Epithelial cell of prostate (primary cell): ENCODE measurements at regions not wholly inside any gene's neighbourhood (a gene's known extent, or its start where the extent isn't known, plus 50 kb on each side); places are given as distances from the start of the nearest gene placed in this dataset.
"Not testable (repeated sequence)": the region's sequence is repeated elsewhere in the genome, so short reads cannot be mapped to it uniquely, and the experiment has no call there.

Experiments used
- DNase-seq: peaks from one replicate; pipeline ENCODE4 v3.0.0-alpha.2; 2011; ENCODE audit warnings: low read depth, low spot score
- H3K27ac ChIP-seq: fragments of 450-650 bp; 2 replicates; pipeline ENCODE4 v1.5.1; 2017; ENCODE audit warnings: mild to moderate bottlenecking

DNA sequence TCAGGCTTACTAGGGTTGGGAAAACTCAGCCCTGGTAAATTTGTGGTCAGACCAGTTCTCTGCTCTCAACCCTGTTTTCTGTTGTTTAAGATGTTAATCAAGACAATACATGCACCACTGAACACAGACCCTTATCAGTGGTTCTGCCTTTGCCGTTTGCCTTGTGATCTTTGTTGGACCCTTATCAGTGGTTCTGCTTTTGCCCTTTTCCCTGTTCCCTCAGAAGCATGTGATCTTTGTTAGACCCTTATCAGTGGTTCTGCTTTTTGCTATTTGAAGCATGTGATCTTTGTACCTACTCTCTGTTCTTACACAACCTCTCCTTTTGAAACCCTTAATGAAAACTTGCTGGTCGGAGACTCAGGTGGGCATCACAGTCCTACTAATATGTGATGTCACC is 133.9 kb upstream of the NBPF11 start:
- H3K27ac ChIP-seq, DNase-seq: not testable (repeated sequence)

DNA sequence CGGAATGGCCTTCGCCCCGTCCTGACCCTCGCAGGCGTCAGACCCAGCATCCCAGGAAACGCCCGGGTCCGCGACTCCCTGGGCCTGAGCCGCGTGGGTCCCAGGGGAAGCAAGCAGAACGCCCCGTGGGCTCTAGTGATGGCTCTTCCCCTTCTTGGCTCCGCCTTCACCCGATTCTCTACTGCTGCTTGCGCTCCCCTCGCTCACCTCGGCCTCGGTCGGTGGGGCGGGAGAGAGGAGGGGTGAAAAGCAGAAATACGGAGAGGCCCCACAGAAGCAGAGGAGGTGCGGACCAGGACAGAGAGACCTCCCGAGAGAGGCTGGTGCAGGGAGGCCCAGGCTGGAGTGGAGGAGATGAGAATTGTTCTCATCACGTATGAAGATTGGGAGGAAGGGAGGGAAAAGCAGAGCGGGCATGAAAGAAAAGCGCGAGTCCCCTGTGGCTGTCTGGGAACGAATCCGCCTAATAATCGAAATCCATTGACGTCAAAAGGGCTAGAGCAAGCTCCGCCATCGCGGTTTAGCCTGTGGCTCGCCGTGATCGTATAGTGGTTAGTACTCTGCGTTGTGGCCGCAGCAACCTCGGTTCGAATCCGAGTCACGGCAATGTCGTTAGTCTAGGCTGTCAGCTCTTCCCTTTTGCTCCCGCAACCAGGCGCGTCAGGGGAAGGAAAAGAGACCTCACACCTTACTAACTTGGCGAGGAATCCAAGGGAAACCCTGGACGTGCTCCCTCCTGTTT is 128.9 kb upstream of the NBPF11 start:
- not testable (repeated sequence) for DNase-seq
- H3K27ac ChIP-seq: peak overlapping the region; percentile 96

DNA sequence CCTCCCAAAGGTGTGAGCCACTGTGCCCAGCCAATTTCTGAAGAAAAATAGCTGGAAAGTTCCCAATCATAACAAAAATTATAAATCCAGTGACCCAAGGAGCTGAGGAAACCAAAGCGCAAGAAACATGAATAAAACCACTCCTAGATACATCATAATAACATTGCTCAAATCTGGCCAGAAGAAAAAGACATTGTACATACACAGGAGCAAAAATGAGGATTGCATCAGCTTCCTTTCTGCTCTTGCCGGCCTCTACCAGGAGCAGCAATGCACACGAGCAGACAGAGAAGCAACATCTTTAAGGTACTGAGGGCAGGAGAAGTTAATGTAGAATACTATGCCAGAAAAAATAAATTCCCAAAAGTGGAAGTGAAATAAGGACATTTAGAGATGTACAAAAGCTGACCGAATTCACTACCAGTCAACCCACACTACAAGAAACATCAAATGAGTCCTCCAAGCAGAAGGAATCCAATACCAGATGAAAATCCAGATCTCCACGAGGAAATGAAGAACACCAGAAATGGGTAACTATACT is 127.0 kb upstream of the NBPF11 start:
- H3K27ac ChIP-seq: peak overlapping the region; percentile 96
- DNase-seq: not testable (repeated sequence)

DNA sequence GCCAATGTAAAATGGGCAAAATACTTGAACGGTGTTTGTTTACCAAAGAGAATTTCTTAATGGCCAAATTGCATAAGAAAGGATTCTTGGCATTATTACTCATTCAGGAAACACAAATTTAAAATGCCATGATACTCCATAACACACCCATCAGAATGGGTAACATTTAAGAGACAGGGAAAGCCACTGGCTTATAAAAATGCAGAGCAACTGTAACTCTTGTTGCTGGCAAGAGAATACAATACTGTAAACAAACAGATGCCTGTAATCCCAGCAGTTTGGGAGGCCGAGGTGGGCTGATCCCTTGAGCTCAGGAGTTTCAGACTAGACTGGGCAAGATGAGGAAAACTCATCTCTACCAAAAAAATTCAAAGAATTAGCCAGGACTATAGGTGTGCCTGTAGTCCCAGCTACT is 125.8 kb upstream of the NBPF11 start:
- H3K27ac ChIP-seq: peak overlapping the region; percentile 96
- not testable (repeated sequence) for DNase-seq

DNA sequence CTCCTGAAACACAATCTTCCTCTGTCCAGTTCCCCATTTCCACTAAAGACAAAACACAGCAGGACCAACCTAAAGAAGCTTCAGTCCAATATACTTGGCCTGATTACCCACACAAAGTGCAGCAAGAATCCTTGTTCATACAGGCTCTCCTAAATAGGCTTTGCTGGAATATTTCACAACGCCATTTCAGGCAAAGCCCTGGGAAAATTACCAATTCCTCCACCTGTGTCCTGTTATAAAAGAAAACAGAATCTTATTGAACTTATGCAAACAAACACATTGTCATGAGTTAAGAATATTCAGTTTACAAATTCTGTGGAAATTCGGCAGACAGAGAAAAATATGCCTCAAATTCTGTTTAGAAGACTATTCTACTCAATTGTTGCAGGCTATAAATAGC is 115.0 kb upstream of the NBPF11 start:
- not testable (repeated sequence) for DNase-seq

DNA sequence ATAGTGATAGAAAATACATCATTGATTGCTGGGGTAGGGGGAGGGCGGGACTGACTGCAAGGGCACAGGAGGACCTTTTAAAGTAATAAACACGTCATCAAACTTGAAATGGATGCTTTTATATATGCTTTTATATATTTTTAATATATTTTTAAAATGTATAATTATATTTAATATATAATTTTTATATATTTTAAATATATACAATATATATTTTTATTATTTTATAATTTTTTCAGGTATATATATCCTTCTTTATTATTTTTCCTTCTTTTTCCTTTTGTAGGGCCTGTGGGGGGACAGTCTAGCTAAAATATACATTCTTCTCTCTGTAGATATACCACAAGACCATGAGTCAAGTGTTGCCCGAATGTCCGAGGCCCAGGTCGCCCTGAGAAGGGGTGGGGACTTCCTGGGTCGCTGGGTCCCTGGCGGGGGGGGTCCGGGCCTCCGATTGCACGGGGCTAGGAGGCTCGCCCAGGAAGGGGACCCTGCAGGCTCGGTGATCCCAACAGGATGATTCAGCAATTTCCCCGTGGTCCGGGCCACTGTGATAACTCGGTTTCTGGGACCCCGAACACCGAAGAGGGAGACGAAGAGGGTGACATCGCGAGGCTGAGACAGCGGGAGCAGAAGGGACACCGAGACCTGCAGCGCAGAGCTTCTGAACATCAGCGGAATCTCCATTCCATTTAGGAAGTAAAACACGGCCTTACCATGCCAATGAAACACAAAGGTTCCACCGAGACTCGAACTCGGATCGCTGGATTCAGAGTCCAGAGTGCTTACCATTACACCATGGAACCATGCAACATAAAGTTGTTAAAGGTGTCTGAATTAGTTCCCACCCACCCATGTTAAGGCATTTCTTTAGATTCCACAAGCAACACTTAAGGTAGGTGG is 112.5 kb upstream of the NBPF11 start:
- peak overlapping the region; percentile 93 for H3K27ac ChIP-seq
- peak; percentile 67 for DNase-seq

More for the DNA sequence above, 115.0 kb upstream of the NBPF11 start:
- not testable (repeated sequence) for H3K27ac ChIP-seq

DNA sequence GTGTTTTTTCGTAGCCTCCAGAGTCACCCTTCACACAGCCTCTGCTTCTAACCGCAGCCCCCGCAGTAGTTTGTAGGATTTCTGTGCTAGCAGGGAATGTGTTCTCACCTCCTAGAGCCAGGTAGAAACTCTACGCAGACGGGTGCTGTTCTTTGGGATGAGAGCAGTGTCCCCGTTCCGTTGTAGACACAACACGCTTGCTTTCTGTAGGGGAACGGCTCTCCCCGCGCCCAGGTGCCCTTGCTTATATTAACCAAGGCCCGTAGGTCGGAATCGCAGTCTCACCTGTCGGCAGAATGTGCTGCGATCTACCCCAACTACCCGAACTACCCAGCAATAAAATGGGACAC is 111.8 kb upstream of the NBPF11 start:
- DNase-seq: no peak

DNA sequence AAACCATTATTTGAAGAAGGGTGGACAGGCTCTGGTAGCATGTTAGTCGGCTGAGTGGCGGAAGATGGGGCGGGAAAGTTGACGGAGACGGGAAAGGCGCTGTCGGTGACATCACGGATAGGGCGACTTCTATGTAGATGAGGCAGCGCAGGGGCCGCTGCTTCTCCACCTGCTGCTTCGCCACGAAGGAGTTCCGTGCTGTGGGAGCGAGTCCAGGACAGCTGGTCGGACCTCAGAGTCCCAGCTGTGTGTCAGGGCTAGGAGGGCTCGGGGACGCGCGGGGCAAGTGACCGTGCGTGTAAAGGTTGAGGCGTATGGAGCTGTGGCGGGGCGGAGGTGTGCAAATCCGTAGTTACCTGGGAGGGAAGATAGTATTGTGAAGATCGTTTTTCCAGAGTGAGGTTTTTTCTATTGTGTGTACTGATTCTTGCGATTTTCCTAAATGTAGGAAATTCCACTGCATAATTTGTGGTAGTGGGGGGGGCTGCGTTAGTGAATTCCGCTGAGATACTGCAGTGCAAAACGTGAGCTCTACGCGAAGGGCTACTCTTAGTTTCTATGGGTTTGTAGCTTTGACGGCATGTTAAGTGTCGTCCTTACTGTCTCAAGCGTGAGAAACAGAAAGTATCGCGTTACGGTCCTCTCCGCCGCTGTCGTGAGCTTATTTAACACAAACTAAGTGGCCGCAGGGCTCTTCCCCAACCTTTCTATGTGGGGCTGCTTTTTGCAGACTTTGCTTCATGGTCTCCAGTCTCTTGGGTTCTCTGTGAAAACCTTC is 111.2 kb upstream of the NBPF11 start:
- H3K27ac ChIP-seq: peak overlapping the region; percentile 93
- DNase-seq: peak; percentile 96

More for the DNA sequence above, 111.8 kb upstream of the NBPF11 start:
- H3K27ac ChIP-seq: peak overlapping the region; percentile 93

DNA sequence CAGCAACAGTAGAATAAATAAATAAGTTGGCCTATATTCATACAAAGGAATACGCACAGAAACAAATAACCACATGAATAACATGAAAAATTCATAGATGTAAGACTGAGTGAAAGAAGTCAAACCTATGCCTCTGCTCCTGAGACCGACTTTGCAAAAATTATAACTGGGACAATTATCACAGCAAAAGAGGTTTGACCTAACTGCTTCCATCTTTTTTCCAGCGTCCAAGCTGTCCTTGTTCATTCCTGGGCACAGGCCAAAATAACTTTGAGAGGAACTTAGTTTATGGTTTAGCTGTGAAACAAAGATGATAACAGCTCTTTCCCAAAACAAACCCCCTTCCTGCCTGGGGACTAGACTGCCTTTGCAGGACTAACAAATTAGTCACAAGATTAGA is 109.6 kb upstream of the NBPF11 start:
- not testable (repeated sequence) for DNase-seq, H3K27ac ChIP-seq

DNA sequence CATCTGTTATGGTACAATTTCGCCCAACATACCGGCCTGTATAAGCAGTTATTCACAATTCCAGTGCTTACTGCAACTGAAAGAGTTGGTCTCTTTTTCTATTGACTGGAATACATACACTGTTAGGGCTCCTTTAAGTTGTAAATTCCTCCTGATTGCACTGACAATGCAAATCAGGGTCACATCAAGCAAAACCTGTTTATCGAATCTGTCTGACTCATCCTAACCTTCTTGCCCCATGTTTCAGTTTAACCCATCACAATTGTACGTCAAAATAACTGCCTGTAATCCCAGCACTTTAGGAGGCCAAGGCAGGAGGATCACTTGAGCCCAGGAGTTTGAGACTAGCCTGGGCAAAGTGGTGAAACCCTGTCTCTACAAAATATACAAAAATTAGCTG is 105.8 kb upstream of the NBPF11 start:
- DNase-seq, H3K27ac ChIP-seq: not testable (repeated sequence)

DNA sequence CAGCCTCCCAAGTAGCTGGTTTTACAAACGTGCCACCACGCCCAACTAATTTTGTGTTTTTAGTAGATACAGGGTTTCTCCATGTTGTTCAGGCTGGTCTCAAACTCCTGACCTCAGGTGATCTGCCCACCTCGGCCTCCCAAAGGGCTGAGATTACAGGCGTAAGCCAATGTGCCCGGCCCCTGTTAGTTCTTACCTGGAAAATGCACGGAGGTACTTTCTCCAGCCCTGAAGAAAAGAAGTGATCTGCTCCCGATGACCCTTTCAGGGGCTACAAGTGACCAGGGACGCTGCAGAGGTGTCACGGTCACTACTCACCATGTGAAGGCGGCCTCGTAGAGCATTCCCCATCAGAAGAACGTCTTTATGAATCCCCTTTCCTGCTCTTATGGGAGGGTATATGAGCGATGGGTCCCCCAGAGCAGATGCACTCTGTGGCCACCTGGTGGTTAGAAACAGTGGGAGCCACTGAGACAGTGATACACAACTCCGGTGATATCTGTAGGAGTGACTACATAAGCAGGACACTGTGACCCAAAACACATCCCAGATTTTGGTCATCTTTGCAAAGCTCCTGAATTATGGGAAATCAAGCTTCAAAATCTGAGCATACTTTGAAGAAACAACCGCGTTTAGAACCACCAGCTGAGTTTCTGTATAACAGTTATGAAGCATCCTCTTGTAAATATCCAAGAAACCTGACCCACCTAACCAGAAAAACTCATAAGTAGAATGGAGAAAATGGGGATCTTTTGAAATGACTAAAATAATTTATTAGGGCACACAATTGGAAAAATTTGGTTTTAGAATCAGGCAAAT is 102.7 kb upstream of the NBPF11 start:
- DNase-seq, H3K27ac ChIP-seq: not testable (repeated sequence)

DNA sequence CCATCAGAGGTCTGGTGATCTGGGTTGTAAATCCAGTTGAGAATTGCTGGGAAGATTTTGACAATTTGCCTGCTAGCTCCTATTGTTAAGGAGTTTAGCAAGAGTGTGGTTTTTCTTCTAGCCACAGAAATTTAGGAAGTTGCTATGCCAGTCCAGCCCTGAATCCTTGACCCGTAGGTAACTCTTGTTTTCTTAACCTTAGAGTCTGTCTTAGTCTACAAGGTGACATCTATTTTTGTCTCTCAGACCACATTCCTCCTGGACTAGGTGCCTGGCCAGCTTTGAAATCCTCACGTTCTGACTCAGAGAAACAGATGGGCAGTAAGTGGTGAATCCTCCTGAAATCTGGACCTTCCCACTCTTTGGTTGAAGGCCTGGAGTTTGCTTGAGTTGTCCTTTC is 101.7 kb upstream of the NBPF11 start:
- not testable (repeated sequence) for DNase-seq, H3K27ac ChIP-seq

DNA sequence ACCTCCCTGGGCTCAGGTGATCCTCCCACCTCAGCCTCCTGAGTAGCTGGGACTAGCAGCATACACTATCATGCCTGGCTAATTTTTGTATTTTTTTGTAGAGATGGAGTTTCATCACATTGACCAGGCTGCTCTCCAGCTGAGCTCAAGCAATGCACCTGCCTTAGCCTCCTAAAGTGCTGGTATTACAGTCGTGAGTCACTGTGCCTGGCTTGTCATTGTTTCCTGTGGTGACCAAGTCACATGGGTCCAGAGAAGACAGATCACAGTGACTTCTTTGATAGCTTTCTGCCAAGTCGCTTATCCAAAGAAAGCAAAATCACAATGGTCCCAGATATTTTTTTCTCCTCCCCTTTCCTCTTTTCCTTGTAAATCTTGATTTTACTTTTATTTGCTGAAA is 96.7 kb upstream of the NBPF11 start:
- not testable (repeated sequence) for DNase-seq, H3K27ac ChIP-seq

DNA sequence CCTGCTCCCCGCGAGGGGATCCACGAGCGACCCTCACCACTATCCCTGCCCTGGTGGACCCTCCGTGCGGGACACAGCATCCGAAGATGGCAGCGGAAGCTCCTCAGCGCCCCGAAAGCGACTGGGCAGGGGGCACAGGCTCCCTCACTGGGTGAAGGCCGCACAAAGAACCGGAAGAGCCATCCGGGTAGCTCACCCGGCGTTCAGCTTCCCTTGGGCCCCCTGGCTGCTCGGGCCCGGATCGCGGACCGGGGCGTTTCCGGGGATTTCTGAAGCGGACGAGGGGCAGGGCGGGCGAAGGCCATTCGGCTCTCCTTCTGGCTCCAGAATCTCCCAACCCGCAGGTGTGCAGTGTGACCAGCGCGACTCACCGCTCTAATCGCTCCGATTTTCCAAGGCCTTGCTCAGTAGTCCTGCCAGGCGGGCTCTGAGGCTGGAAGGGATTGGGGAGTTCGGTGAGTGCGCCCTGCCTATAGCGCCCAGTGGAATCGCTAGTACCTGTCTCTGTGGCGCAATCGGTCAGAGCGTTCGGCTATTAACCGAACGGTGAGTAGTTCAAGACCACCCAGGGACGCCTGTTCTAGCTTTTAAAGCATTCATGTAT is 94.3 kb upstream of the NBPF11 start:
- not testable (repeated sequence) for H3K27ac ChIP-seq, DNase-seq

DNA sequence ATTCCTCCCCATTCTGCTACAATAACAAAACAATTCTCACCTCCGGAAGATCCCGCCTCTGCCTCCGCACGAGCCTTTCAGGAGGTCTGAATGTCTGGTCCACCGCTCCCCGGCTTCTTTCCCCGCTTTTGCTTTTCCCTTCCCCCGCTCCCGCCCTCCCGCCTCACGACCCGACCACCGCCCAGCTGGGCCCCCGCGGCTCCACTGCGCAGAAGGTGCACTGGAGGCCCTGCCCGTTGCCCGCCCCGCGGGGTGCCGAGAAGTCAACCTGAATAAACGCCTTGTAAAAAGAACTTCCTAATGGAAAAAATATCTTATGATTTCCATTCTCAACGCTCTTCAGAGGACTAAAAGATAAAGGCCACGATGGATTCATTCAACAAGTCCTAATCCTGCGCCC is 93.8 kb upstream of the NBPF11 start:
- DNase-seq, H3K27ac ChIP-seq: not testable (repeated sequence)

DNA sequence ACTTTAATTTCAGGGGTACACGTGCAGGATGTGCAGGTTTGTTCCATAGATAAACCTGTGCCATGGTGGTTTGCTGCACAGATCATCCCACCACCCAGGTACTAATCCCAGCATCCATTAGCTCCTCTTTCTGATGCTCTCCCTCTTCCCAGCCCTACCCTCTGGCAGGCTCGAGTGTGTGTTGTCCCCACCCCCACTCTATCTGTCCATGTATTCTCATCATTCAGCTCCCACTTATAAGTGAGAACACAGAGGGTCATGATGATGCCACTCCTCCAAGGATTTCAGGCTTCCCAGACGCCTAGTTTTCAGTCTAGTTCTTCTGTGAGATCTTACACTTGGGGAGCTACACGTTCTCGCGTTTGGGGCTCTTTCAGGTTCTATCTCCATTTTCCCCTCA is 93.4 kb upstream of the NBPF11 start:
- not testable (repeated sequence) for H3K27ac ChIP-seq

DNA sequence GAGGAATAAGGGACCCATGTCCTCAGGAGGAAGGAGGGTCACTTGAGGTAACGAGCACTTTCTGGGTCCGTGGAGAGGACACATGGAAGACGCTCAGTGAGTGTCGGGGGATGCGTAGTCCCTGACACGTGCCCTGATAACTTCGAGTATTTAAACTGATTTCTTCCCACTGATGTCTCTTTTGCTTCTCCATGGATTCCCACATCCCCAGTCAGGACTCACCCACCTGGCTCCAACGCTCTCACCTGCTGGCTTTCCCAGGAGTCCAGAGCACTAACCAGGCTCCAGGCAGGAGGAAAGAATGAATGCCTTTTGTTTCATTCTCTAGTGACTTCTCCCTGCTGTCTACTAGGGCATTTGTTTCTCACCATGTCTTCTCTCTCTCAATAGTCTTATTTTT is 81.2 kb upstream of the NBPF11 start:
- not testable (repeated sequence) for H3K27ac ChIP-seq, DNase-seq

More for the DNA sequence above, 93.4 kb upstream of the NBPF11 start:
- not testable (repeated sequence) for DNase-seq

DNA sequence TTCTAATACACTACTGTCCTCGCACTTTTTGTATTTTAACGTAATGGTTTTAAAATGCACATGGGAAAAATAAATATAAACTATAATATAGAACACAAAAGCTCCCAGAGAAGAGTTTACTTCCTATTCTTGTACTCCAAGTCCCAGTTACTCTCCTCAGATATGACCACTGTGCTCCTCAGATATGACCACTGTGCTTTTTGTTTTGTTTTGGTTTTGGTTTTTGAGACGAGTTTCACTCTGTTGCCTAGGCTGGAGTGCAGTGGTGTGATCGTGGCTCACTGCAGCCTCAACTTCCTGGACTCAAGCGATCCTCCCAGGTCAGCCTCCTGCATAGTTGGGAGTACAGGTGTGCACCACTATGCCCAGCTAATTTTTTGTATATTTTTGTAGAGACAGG is 76.8 kb upstream of the NBPF11 start:
- not testable (repeated sequence) for DNase-seq, H3K27ac ChIP-seq
